ENCODE measurements at regions not wholly inside any gene's neighbourhood (a gene's known extent, or its start where the extent isn't known, plus 50 kb on each side); places are given as distances from the start of the nearest gene placed in this dataset.

DNA sequence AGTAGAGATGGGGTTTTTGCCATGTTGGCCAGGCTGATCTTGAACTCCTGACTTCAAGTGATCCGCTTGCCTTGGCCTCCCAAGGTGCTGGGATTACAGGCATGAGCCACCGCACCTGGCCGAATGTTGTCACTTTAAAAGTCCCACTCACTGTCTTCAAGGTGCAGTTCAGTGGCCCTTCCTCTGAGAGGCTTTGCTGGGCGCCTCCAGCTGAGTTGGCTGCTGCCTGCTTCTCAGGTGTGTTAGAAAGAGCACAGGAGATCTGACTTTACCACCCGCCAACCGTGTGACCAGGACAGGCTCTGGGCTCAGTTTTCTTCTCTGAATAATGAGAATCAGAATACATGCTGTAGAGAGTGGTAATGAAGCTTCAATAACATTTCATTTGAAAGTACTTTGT, 207.4 kb downstream of the CEP135 start:
- TF ChIP-seq, protein P1, sequence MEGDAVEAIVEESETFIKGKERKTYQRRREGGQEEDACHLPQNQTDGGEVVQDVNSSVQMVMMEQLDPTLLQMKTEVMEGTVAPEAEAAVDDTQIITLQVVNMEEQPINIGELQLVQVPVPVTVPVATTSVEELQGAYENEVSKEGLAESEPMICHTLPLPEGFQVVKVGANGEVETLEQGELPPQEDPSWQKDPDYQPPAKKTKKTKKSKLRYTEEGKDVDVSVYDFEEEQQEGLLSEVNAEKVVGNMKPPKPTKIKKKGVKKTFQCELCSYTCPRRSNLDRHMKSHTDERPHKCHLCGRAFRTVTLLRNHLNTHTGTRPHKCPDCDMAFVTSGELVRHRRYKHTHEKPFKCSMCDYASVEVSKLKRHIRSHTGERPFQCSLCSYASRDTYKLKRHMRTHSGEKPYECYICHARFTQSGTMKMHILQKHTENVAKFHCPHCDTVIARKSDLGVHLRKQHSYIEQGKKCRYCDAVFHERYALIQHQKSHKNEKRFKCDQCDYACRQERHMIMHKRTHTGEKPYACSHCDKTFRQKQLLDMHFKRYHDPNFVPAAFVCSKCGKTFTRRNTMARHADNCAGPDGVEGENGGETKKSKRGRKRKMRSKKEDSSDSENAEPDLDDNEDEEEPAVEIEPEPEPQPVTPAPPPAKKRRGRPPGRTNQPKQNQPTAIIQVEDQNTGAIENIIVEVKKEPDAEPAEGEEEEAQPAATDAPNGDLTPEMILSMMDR (IDR thresholded peaks at IDR 0.05; ENCODE audit: insufficient read depth, low read length, severe bottlenecking) = no peak
- H3K4me3 ChIP-seq (ENCODE audit: low read depth, low read length) = no peak overlapping the region
- DNase-seq (ENCODE audit: low read depth) (no peak), FAIRE-seq (no peak)
- H3K36me3 ChIP-seq (ENCODE audit: control insufficient read depth, insufficient read depth, low read length) = no peaks in the 10 kb centered on the region
- no peaks in the 10 kb centered on the region for H3K27me3 ChIP-seq (ENCODE audit: control insufficient read depth, insufficient read depth, low read length)

GRCh38 chr4:56155432-56155831, 206.7 kb downstream of the CEP135 start:
- H3K4me3 ChIP-seq (ENCODE audit: low read depth, low read length) = no peak overlapping the region
- DNase-seq (ENCODE audit: low read depth) (no peak), FAIRE-seq (no peak)
- no peaks in the 10 kb centered on the region for H3K36me3 ChIP-seq (ENCODE audit: control insufficient read depth, insufficient read depth, low read length)
- no peaks in the 10 kb centered on the region for H3K27me3 ChIP-seq (ENCODE audit: control insufficient read depth, insufficient read depth, low read length)
- TF ChIP-seq, protein P1 (IDR thresholded peaks at IDR 0.05; ENCODE audit: insufficient read depth, low read length, severe bottlenecking) = no peak

DNA sequence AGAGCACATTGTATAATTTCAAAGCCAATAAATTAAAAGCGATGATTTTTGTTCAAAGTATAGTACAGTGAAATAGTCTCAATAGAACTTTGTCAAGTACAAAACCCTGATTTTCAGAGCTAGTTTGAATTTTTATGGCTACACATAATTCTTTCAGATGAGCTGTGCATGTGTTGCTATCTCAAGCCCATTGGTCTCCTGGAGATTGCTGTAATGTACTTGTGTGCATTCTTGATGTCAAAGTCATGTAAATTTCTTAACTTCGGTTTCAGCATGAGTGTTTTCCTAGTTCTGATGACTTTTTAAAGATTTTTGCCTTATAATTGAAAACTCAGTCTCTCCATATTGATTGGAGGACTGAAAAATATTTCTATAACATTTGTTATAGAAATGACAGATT, 200.8 kb downstream of the CEP135 start:
- FAIRE-seq = no peak

DNA sequence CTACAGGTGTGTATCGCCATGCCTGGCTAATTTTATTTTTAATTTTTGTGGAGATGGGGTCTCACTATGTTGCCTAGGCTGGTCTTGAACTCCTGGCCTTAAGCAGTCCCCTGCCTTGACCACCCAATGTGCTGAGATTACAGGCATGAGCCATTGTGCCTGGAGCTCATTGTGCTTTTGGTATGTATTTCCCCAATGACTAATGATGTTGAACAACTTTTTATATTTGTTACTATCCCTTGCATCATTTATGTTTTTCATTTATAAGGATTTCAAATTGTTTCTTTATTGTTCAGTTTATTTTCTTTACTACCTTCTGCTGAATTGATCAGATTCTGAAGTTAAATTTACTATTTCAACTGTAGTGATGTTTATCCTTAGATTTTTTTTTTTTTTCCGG, 199.7 kb downstream of the CEP135 start:
- no peak overlapping the region for H3K4me3 ChIP-seq (ENCODE audit: low read depth, low read length)
- DNase-seq (ENCODE audit: low read depth) = no peak
- no peaks in the 10 kb centered on the region for H3K27me3 ChIP-seq (ENCODE audit: control insufficient read depth, insufficient read depth, low read length)
- no peaks in the 10 kb centered on the region for H3K36me3 ChIP-seq (ENCODE audit: control insufficient read depth, insufficient read depth, low read length)
- FAIRE-seq = no peak
- TF ChIP-seq, protein P1 (IDR thresholded peaks at IDR 0.05; ENCODE audit: insufficient read depth, low read length, severe bottlenecking) = no peak

More for the DNA sequence above, 200.8 kb downstream of the CEP135 start:
- no peak overlapping the region for H3K4me3 ChIP-seq (ENCODE audit: low read depth, low read length)
- DNase-seq (ENCODE audit: low read depth) = no peak
- no peaks in the 10 kb centered on the region for H3K36me3 ChIP-seq (ENCODE audit: control insufficient read depth, insufficient read depth, low read length)
- TF ChIP-seq, protein P1 (IDR thresholded peaks at IDR 0.05; ENCODE audit: insufficient read depth, low read length, severe bottlenecking) = no peak
- no peaks in the 10 kb centered on the region for H3K27me3 ChIP-seq (ENCODE audit: control insufficient read depth, insufficient read depth, low read length)

DNA sequence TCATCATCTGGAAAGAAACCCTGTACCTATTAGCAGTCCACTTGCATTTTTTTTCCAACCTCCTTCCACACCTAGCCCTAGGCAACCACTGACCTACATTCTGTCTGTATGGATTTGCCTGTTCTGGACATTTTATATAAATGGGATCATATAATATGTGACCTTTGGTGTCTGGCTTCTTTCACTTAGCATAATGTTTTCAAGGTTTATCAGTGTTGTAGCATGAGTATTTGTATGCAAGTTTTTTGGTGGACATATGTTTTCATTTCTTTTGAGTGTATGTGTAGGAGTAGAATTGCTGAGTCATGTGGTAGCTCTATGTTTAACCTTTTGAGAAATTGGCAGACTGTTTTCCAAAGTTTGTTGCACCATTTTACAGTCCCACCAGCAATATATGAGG, 198.6 kb downstream of the CEP135 start:
- no peak overlapping the region for H3K4me3 ChIP-seq (ENCODE audit: low read depth, low read length)
- no peaks in the 10 kb centered on the region for H3K27me3 ChIP-seq (ENCODE audit: control insufficient read depth, insufficient read depth, low read length)
- TF ChIP-seq, protein P1 (IDR thresholded peaks at IDR 0.05; ENCODE audit: insufficient read depth, low read length, severe bottlenecking) = no peak
- DNase-seq (ENCODE audit: low read depth) (no peak), FAIRE-seq (no peak)
- no peaks in the 10 kb centered on the region for H3K36me3 ChIP-seq (ENCODE audit: control insufficient read depth, insufficient read depth, low read length)

DNA sequence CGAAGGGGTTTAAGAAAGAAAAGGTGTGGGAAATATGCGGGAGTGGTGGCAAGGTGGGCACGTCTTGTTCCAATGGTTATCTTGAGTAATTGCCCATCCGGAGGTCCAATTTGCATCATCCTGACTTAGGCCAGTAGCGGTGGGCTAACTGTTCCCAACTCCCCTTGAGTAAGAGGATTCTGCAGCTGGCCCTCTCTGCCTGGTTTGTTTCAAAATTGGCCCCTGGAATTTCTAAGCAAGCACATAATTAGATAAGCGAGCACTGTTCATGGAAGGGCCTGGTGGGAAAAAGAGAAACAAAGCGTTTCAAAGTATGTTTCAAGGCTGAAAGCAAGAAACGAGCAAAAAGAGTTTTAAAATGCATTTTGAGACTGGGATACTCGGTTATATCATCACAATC, 198.2 kb downstream of the CEP135 start:
- Histone ChIP-seq H3K27me3 (ENCODE audit: control insufficient read depth, insufficient read depth, low read length) (no peaks in the 10 kb centered on the region), H3K4me3 (ENCODE audit: low read depth, low read length) (no peak overlapping the region), H3K36me3 (ENCODE audit: control insufficient read depth, insufficient read depth, low read length) (no peaks in the 10 kb centered on the region)
- TF ChIP-seq, protein P1 (IDR thresholded peaks at IDR 0.05; ENCODE audit: insufficient read depth, low read length, severe bottlenecking) = no peak
- FAIRE-seq (no peak), DNase-seq (ENCODE audit: low read depth) (no peak)
